C4-2B (cell line): ENCODE measurements at regions not wholly inside any gene's neighbourhood (a gene's known extent, or its start where the extent isn't known, plus 50 kb on each side); places are given as distances from the start of the nearest gene placed in this dataset.

Experiments
- H3K27ac ChIP-seq: fragments of 450-650 bp; 2 replicates; pipeline ENCODE4 v1.5.1; 2017
- ZFX ChIP-seq: fragments of 450-650 bp; IDR thresholded peaks from 2 replicates; pipeline ENCODE4 v1.6.1; 2017
- TF ChIP-seq, protein P1 (sequence below): fragments of 450-650 bp; conservative IDR thresholded peaks from 2 replicates; pipeline ENCODE4 v1.5.1; 2017; ENCODE audit warnings: mild to moderate bottlenecking

DNA sequence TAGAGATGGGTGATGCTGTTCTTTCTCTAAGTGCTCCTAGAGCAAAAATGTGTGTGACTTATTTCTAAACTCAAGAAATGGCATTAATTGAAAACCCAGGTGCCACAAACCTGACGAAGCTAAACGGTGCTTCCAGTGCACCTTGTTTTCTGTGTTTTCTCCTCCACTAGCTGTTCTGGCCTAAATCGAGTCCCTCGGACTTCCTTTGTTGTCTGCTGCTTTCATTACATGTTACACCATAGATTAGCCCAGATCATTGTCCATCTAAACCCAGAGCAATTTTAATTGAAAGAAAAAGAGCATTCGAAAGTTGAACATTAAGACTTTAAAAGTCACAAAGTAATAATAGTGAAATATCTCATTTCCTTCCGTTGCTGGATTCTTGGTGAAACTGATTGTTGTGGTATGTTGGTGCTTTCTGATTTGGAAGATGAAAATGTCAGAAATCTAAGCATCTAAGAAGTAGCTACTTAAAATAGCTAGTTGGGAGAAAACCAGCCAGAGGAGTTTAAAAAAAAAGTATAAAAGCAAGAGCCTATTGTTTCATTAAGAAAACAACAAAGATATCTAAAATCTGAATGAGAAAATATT is 219.6 kb upstream of the G2E3 start:
- TF ChIP-seq, protein P1, sequence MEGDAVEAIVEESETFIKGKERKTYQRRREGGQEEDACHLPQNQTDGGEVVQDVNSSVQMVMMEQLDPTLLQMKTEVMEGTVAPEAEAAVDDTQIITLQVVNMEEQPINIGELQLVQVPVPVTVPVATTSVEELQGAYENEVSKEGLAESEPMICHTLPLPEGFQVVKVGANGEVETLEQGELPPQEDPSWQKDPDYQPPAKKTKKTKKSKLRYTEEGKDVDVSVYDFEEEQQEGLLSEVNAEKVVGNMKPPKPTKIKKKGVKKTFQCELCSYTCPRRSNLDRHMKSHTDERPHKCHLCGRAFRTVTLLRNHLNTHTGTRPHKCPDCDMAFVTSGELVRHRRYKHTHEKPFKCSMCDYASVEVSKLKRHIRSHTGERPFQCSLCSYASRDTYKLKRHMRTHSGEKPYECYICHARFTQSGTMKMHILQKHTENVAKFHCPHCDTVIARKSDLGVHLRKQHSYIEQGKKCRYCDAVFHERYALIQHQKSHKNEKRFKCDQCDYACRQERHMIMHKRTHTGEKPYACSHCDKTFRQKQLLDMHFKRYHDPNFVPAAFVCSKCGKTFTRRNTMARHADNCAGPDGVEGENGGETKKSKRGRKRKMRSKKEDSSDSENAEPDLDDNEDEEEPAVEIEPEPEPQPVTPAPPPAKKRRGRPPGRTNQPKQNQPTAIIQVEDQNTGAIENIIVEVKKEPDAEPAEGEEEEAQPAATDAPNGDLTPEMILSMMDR = no peak
- H3K27ac ChIP-seq = no peak overlapping the region

DNA sequence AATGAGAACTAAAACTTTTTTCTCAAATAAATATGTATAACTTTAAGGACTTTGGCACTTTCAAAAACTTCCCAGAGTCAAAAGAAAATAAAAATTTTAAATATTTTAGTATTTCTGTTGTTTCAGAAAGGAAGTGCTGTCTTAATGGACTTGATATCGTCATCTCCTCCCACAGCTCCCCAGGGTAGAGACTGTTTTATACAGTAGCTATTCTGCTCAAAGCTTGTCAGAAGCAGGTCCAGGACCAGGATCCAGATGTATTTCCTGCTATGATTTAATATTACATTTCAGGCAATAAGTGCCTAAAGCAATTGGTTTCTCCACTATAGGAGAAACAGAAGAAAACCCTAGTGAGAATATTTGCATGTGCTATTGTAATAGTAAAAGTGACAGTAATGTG is 218.5 kb upstream of the G2E3 start:
- H3K27ac ChIP-seq = no peak overlapping the region
- TF ChIP-seq, protein P1 = no peak
- TF ChIP-seq ZFX = no peak

DNA sequence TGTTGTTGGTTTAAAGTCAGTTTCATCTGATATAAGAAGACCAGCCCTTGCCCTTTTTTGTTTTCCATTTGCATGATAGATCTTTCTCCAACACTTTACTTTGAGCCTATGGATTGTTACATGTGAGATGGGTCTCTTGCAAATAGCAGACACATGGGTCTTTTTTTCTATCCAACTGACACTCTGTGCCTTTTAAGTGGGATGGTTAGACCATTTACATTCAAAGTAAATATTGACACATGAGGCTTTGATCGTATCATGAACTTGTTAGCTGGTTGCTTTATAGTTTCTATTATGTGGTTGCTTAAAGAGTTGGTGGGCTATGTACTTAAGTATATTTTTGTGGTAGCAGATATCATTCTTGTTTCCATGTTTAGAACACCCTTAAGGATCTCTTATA is 213.4 kb upstream of the G2E3 start:
- TF ChIP-seq ZFX = no peak
- TF ChIP-seq, protein P1 = no peak
- no peak overlapping the region for H3K27ac ChIP-seq

DNA sequence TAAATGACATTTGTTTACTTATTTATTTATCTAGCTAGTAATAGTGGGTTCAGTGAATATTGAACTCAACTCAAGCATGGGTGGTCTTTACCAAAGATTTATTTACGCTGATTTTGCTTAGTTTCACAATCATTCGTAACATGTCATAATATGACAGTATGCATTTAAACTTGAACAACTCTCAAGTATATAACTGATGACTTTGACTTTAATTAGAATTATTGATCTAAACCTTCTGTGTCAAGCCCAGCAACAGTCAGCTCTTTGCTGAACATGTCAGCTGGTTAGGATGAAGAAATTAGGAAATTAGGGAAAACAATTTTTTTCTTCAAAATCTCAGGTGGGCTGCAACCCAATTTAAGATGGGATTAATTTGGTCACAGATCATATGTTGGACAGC is 210.5 kb upstream of the G2E3 start:
- no peak for TF ChIP-seq ZFX
- TF ChIP-seq, protein P1 = no peak
- H3K27ac ChIP-seq = no peak overlapping the region

DNA sequence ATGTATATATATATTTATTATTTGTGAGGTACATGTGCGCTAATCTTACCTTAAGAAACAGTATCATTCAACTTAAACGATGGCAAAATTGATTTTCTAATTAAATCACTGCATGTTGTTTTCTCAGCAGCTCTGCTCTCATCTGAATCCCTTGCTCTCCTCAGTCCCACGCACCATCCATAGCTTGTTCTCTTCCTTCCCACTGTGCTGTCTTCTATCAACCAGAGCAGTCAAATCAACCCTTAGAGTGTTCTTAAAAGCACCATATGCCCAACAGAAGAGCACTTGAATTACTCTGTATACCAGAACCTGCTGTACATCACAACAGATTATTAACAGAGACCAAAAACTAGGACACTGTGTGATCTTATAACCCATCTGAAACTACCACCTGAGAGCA is 209.4 kb upstream of the G2E3 start:
- TF ChIP-seq, protein P1 = no peak
- no peak for TF ChIP-seq ZFX
- H3K27ac ChIP-seq = no peak overlapping the region

DNA sequence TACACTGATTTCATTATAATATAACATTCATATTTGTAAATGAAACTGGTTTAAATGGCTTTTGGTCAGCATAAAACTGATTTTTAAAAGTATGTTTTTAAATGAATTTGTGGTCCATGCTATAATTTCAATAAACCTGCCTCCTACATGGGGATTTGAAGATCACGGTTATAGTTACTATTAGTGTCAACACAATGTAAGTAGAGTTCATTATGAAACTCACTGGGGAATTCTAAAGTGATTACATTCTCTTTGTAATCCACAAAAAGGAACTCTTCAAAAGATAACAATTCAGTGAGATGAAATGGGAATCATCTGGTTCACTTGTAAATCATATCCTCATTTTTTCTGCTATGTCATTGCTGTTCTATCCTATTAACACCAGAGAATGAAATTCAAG is 204.5 kb upstream of the G2E3 start:
- TF ChIP-seq ZFX = no peak
- TF ChIP-seq, protein P1 = no peak
- H3K27ac ChIP-seq = no peak overlapping the region

DNA sequence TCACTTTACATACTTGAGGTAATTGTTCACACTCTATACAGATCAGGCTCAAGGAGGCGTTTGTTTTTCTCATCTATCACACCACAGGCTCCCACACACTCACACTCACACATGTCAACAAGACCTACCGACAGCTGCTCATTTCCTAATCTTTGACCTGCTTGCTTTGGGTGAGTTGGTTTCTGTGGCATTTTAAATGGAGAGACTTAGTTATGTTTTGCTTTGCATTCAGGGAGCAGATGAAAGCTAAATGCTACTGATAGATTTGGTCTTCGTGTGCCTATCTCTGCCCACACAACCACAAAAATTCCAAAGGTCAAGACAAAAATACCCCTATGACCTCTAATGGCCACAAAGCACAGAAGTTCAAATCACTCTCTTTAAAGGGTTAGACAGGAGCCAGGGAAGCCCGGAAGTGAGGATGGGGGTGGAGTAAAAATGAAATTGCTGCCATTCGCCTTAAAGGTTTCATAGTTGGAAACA is 203.5 kb upstream of the G2E3 start:
- no peak for TF ChIP-seq ZFX
- TF ChIP-seq, protein P1 = no peak
- H3K27ac ChIP-seq = no peak overlapping the region
